GM12875 (cell line): ENCODE measurements at regions not wholly inside any gene's neighbourhood (a gene's known extent, or its start where the extent isn't known, plus 50 kb on each side); places are given as distances from the start of the nearest gene placed in this dataset.

Experiments used
- H3K4me3 ChIP-seq: one replicate; pipeline ENCODE4 v1.5.1; 2011; ENCODE audit warnings: low read depth, low read length, control low read depth
- TF ChIP-seq, protein P1 (sequence below): IDR thresholded peaks from 2 replicates; pipeline ENCODE4 v1.5.1; 2011; ENCODE audit warnings: low read depth, mild to moderate bottlenecking, control low read depth, inconsistent platforms, low read length, moderate library complexity, borderline replicate concordance; ENCODE audit not compliant: insufficient read depth

DNA sequence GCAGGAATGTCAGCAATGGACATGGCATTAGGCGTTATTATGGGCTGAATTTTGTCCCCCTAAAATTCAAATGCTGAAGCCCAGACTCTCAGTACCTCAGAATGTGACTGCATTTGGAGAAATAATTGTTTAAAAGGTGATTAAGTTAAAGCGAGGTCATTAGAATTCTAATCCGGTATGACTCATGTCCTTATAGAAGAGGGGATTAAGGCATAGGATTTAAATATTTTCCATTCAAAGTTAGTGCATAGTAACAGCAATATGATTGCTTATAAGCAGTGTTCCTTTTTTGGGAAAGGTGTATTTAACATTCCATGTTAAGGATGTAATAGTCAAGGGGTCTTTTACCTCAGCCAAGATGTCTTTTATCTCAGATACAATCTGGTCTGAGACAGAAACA lies 95.5 kb downstream of the NHLRC3 start:
- H3K4me3 ChIP-seq = no peak overlapping the region
- TF ChIP-seq, protein P1, sequence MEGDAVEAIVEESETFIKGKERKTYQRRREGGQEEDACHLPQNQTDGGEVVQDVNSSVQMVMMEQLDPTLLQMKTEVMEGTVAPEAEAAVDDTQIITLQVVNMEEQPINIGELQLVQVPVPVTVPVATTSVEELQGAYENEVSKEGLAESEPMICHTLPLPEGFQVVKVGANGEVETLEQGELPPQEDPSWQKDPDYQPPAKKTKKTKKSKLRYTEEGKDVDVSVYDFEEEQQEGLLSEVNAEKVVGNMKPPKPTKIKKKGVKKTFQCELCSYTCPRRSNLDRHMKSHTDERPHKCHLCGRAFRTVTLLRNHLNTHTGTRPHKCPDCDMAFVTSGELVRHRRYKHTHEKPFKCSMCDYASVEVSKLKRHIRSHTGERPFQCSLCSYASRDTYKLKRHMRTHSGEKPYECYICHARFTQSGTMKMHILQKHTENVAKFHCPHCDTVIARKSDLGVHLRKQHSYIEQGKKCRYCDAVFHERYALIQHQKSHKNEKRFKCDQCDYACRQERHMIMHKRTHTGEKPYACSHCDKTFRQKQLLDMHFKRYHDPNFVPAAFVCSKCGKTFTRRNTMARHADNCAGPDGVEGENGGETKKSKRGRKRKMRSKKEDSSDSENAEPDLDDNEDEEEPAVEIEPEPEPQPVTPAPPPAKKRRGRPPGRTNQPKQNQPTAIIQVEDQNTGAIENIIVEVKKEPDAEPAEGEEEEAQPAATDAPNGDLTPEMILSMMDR = no peak

DNA sequence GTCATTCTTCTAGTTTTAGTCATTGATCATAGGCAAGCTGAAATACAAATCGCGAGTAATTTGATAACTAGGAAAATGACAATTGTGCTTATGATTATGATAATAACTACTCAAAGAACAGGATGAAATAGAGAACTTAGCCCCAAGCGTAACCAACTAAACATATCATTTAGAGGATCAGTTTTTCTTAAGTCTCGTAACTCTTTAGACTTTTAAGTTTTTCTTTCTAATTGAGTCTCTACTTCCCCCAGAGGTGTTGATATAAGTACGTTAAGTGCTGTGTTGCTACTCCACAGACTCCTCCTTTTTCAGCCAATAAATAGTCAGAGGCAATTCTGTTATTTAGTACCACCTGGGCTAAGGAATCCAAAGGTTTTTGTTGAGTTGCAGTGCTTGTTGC lies 96.3 kb downstream of the NHLRC3 start:
- TF ChIP-seq, protein P1 = no peak

DNA sequence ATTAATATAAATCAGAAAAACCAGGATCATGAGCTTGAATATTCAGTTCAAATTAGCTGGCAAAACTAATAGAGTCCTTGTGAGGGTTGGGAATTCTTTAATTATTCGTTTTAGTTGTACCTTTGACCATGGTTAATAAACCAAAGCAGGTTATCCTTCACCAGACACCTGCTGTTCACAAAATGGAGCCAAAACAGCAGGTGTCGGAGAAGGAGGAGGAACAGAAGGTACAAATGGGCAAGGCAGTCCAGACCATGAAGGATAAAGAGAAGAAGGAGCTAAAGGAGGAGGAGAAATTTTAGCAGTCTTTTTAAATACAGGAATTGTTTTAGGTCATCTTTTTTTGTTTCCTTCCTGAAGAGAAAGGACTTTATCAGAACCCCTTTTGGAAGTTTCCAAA lies 106.1 kb downstream of the NHLRC3 start:
- no peak overlapping the region for H3K4me3 ChIP-seq
- TF ChIP-seq, protein P1 = no peak

More for the DNA sequence above, 96.3 kb downstream of the NHLRC3 start:
- H3K4me3 ChIP-seq = no peak overlapping the region

DNA sequence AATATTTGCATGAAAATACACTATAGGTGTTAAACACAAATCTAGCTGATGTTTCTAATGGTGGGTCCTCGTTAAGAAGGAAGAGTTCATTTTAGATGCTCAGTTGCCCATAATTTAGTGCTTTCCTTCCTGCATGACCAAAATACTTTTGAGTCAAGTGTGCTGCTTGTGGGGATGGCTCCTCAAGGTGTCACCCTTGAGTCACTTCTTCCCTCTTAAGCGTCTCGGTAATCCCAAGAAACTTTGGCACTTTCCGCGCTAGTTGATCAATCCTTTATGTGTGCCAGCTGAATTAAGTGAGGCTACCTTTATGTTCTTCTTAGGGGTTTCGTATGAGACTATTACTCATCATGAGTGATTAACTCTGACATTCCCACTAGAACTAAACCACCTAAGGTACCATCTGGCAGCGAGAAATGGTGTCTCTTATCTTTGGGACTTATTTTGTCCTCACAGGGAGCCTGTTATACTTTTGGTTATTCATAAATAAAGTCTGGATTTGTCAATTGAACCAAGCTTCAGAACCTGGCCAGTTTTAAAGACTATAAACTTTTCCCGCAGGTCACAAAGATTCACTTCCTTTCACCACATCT lies 106.8 kb downstream of the NHLRC3 start:
- no peak overlapping the region for H3K4me3 ChIP-seq
- TF ChIP-seq, protein P1 = peak; percentile 62

DNA sequence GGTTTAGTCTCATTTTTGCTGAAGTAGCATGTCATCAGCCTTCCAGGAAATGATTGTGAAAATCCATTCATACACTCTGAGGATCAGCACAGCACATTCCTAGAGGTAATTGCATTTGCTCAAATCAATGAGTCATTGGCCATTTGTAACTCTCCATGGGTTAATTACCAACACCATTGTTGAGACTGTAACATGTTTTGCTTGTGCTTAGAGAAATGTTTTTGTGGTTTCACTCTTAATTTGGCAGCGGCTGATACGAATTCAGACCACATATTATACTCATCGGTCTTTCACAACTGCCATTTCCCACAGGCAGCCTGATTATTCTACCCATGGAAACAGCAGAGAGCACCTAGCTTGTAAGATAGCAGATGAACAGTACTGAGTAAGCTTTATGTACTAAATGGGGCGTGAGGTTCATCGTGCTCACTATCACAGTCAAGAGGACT lies 110.3 kb downstream of the NHLRC3 start:
- no peak overlapping the region for H3K4me3 ChIP-seq
- TF ChIP-seq, protein P1 = no peak

DNA sequence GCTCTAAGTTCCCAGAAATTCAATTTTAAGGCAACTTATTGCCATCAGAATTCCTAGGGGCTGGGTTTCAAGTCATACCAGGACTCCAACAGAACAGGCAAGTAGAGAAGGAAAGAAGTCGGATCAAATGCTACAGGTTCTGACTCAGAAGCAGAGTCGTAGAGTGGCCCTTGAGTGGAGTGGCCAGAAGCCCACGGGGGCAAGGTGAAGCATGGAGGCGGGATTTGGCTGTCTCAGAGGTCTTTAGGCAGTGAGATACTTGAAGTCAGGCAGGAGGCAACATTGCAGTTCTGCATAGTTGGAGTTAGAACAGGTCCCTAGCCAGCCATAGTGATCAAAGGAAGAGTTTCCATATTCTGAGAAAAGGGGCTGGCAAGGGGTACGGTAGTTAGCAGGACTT lies 111.6 kb downstream of the NHLRC3 start:
- H3K4me3 ChIP-seq = no peak overlapping the region
- TF ChIP-seq, protein P1 = no peak

DNA sequence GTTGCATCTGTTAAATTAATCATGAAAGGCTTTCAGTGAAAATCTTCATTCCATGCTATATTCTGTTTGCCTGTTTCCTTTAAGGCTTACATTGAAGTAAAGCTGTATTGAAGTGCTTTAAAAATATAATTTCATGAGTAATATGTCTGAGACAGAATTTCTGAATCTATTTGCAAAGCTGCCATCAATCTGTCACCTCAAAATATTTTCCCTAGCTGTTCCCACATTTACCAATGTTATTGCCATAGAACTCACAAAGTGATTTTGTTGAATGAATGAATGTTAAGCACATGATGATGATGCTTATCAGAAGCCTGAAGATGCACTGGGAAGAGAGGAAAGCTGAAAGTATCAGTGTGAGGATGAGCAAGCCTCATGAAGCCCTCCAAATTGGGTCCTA lies 115.8 kb downstream of the NHLRC3 start:
- no peak overlapping the region for H3K4me3 ChIP-seq
- TF ChIP-seq, protein P1 = no peak
